Heart left ventricle (tissue), 16 donors: ENCODE measurements at regions not wholly inside any gene's neighbourhood (a gene's known extent, or its start where the extent isn't known, plus 50 kb on each side); places are given as distances from the start of the nearest gene placed in this dataset.
"Not testable (repeated sequence)": the region's sequence is repeated elsewhere in the genome, so short reads cannot be mapped to it uniquely, and the experiment has no call there.

ENCODE experiments used
- ATAC-seq, 4 donors: fragments of 200-7000 bp; cut with Tn5 transposase; one replicate each; pipeline ENCODE4 v1.9.1; 2020 to 2022; ENCODE audit warnings: moderate library complexity in 4 of 4, mild to moderate bottlenecking in 3 of 4, moderate number of reproducible peaks in 1 of 4
- DNase-seq, 5 donors: peaks; one replicate each; pipeline ENCODE4 v3.0.0-alpha.2; 2020
- H3K27ac ChIP-seq, 12 donors: fragments of 200-600 bp; sonication (generic) in 4 of 12; one replicate each; pipeline versions ENCODE4 v1.5.0 to v1.8.0; 2016 to 2022; ENCODE audit warnings: mild to moderate bottlenecking in 2 of 12
- H3K27me3 ChIP-seq, 9 donors: fragments of 200-600 bp; sonication (generic) in 2 of 9; one replicate each; pipeline versions ENCODE4 v1.5.1 to v1.8.0; 2016 to 2022; ENCODE audit warnings: mild to moderate bottlenecking in 3 of 9
- H3K36me3 ChIP-seq, 9 donors: fragments of 200-600 bp; sonication (generic) in 2 of 9; one replicate each; pipeline versions ENCODE4 v1.5.0 to v1.8.0; 2018 to 2022; ENCODE audit warnings: mild to moderate bottlenecking in 2 of 9
- H3K4me1 ChIP-seq, 12 donors: fragments of 200-600 bp; sonication (generic) in 4 of 12; one replicate each; pipeline versions ENCODE4 v1.5.0 to v1.8.0; 2016 to 2022; ENCODE audit warnings: mild to moderate bottlenecking in 3 of 12
- H3K4me3 ChIP-seq, 12 donors: fragments of 200-600 bp; sonication (generic) in 4 of 12; one replicate each; pipeline versions ENCODE4 v1.5.0 to v1.8.0; 2017 to 2022; ENCODE audit warnings: mild to moderate bottlenecking in 9 of 12, moderate library complexity in 4 of 12
- H3K9me3 ChIP-seq, 12 donors: fragments of 200-600 bp; sonication (generic) in 4 of 12; one replicate each; pipeline versions ENCODE4 v1.5.0 to v1.8.0; 2016 to 2022; ENCODE audit warnings: mild to moderate bottlenecking in 1 of 12
- POLR2A ChIP-seq, 2 donors: fragments of 450-650 bp; IDR thresholded peaks; one replicate each; pipeline ENCODE4 v1.6.1; 2017; ENCODE audit warnings: antibody characterized with exemption in 2 of 2, mild to moderate bottlenecking in 2 of 2, moderate library complexity in 2 of 2
- WGBS, 4 donors: extraction: QIAGEN DNeasy Blood & Tissue Kit in 2 of 4; methylation state at CpG; one replicate each; pipeline versions ENCODE4 v1.1.5 to v1.1.7; 2013 to 2018; 5-methylcytosine and 5-hydroxymethylcytosine counted together
- intact Hi-C, 10 donors: fragments of 100-400 bp; cut with DNase I; formaldehyde crosslinking; loops; one replicate each; pipeline versions ENCODE4 v1.11.1 to v1.14.2; 2022
- TF ChIP-seq, protein P1 (sequence below), 12 donors: fragments of 200-600 bp; sonication (generic) in 4 of 12; IDR thresholded peaks; one replicate each; pipeline versions ENCODE4 v1.5.0 to v1.8.0; 2018 to 2022; ENCODE audit warnings: antibody characterized with exemption in 12 of 12, mild to moderate bottlenecking in 5 of 12
- donor health status: ischemic (EF 13 %, LVEDD 7.1; RV severe dilation, severe dysfunction).
- donor health status: healthy with polysubstance abuse.
- donor health status: DM: no; HTN: yes; CAD: no.
- donor health status: DM: no; HTN: no; CAD: no.
- donor health status: ischemic (EF 25% LVEDD 6.9; RV normal size, moderate dysfunction).
- donor health status: ischemic (EF 25% LVEDD 5.7; RV mildly dilated, moderate dysfunction).
- donor health status: healthy.
- donor health status: DM: yes; HTN: yes; CAD: no.
- donor health status: ischemic (EF 35%, LVEDD 5.7; RV mildly dilated, moderate dysfunction).
- donor health status: nonischemic (EF 11% LVEDD 7.7; RV severe dilation, severe dysfunction).
- donor health status: DM: yes; HTN: yes; CAD: no.
- donor health status: PGD.
- donor health status: ischemic (EF 29% LVEDD 5.4; RV normal size, mild dysfunction).
- donor health status: nonischemic (EF 23%, LVEDD 6.1; RV moderate dilation, normal function).

DNA sequence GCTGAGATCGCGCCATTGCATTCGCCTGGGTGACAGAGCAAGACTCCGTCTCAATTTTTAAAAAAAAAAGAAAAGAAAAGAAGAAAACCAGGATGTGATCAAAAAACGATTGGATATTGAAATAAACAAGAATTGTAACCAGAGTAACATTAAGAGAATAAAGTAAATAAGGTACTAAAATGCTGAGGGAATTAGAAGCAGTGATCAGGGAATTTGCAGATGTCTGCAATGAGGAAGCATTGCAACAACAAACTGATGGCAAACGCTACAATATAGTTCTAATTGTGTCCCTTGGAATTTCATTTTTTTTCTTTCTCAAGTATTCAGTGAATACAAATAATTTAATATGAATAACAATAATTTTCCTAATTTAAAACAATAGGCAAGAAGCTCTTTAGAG, 1077.5 kb downstream of the TBL1XR1 start:
- 77 to 83% (median 80%) methylated on average over 6 of the region's 6 CpGs for WGBS, 4 donors
- H3K27me3 ChIP-seq, result no peaks in the 10 kb centered on the region
- H3K4me3 ChIP-seq, result no peak overlapping the region
- H3K4me1 ChIP-seq, result no peaks in the 10 kb centered on the region
- no peak for DNase-seq
- no peaks in the 10 kb centered on the region for H3K36me3 ChIP-seq
- no peak overlapping the region for H3K27ac ChIP-seq
- no peak for ATAC-seq
- intact Hi-C loops, result no loop called here
- peaks cover 0 to 12% (median under 1%) of the 10 kb centered on the region in 12 donors for H3K9me3 ChIP-seq
- TF ChIP-seq, protein P1, sequence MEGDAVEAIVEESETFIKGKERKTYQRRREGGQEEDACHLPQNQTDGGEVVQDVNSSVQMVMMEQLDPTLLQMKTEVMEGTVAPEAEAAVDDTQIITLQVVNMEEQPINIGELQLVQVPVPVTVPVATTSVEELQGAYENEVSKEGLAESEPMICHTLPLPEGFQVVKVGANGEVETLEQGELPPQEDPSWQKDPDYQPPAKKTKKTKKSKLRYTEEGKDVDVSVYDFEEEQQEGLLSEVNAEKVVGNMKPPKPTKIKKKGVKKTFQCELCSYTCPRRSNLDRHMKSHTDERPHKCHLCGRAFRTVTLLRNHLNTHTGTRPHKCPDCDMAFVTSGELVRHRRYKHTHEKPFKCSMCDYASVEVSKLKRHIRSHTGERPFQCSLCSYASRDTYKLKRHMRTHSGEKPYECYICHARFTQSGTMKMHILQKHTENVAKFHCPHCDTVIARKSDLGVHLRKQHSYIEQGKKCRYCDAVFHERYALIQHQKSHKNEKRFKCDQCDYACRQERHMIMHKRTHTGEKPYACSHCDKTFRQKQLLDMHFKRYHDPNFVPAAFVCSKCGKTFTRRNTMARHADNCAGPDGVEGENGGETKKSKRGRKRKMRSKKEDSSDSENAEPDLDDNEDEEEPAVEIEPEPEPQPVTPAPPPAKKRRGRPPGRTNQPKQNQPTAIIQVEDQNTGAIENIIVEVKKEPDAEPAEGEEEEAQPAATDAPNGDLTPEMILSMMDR (IDR thresholded peaks at IDR 0.05), result no peak
- TF ChIP-seq POLR2A (IDR thresholded peaks at IDR 0.05), result no peak

GRCh38 chr3:176106380-176106779, 1090.9 kb downstream of the TBL1XR1 start:
- 64 to 76% (median 72%) methylated on average over 2 of the region's 2 CpGs for WGBS, 4 donors
- Histone ChIP-seq H3K27me3 (no peaks in the 10 kb centered on the region), H3K36me3 (no peaks in the 10 kb centered on the region), H3K4me1 (no peaks in the 10 kb centered on the region), H3K4me3 (no peak overlapping the region), H3K9me3 (peaks cover 0 to 8% (median 0%) of the 10 kb centered on the region in 12 donors), H3K27ac (no peak overlapping the region)
- DNase-seq (no peak), ATAC-seq (no peak)
- intact Hi-C loops, result no loop called here
- TF ChIP-seq, protein P1 (IDR thresholded peaks at IDR 0.05), result no peak
- TF ChIP-seq POLR2A (IDR thresholded peaks at IDR 0.05), result no peak

DNA sequence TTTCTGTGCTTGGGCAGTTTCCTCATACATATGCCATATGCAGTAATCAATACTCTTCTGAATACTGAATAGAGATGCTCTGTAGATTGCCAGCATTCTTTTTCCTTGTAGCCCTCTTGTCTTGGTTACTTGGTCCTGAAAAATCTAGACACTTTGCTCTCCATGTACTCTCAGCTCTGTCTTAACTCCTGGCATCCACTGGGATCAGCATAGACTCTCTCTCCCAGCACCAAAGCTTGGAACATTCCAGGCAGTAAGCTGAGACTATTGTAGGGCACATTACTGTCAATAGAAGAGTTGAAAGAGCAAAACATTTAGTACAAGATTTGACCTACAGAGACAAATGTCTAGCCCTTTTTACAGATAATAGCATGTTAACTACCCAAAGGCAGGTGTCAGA, 1100.3 kb downstream of the TBL1XR1 start:
- Histone ChIP-seq H3K4me3 (no peak overlapping the region), H3K36me3 (no peaks in the 10 kb centered on the region), H3K27ac (no peak overlapping the region), H3K4me1 (no peaks in the 10 kb centered on the region), H3K9me3 (peaks cover 0 to 12% (median 4%) of the 10 kb centered on the region in 12 donors), H3K27me3 (no peaks in the 10 kb centered on the region)
- intact Hi-C loops, result no loop called here
- ATAC-seq (no peak), DNase-seq (no peak)
- TF ChIP-seq, protein P1 (IDR thresholded peaks at IDR 0.05), result no peak
- TF ChIP-seq POLR2A (IDR thresholded peaks at IDR 0.05), result no peak

DNA sequence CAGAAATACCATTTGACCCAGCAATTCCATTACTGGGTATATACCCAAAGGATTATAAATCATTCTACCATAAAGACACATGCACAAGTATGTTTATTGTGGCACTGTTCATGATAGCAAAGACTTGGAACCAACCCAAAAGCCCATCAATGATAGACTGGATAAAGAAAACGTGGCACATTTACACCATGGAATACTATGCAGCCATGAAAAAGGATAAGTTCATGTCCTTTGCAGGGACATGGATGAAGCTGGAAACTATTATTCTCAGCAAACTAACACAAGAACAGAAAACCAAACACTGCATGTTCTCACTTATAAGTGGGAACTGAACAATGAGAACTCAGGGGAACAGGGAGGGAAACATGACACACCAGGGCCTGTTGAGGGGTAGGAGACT, 1103.4 kb downstream of the TBL1XR1 start:
- 33 to 59% (median 57%) methylated on average over 1 of the region's 1 CpG for WGBS, 4 donors
- ATAC-seq, H3K4me1 ChIP-seq, DNase-seq, intact Hi-C loops, H3K4me3 ChIP-seq, H3K36me3 ChIP-seq, H3K27ac ChIP-seq, H3K27me3 ChIP-seq: not testable (repeated sequence)
- peaks cover 0 to 13% (median 4%) of the 10 kb centered on the region in 12 donors for H3K9me3 ChIP-seq

DNA sequence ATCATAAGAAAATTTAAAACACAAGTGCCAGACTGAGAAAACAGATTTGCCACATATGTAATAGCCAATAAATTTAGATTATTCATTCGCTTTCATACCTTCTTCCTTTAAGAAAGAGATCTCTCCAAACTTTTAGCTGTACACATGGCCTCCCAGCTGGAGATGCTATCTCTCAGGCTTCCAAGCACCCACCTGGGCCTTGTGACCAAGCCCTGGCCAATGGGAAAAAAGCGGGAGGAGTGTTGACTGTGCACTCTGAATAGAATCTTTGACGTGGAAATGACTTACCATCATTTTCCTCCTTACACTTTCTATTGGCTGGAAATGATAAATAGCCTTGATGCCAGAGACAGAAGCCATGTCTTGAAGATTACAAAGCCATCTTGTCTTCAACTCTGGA, 1106.6 kb downstream of the TBL1XR1 start:
- 46 to 87% (median 78%) methylated on average over 3 of the region's 3 CpGs for WGBS, 4 donors
- H3K4me1 ChIP-seq, result no peaks in the 10 kb centered on the region
- ATAC-seq (no peak), DNase-seq (no peak)
- peaks cover 0 to 23% (median 4%) of the 10 kb centered on the region in 12 donors for H3K9me3 ChIP-seq
- H3K4me3 ChIP-seq, result no peak overlapping the region
- no peaks in the 10 kb centered on the region for H3K27me3 ChIP-seq
- no peak for TF ChIP-seq POLR2A (IDR thresholded peaks at IDR 0.05)
- H3K27ac ChIP-seq, result no peak overlapping the region
- no peaks in the 10 kb centered on the region for H3K36me3 ChIP-seq
- intact Hi-C loops, result no loop called here
